Glutamatergic neuron (in vitro differentiated cells): ENCODE measurements at regions not wholly inside any gene's neighbourhood (a gene's known extent, or its start where the extent isn't known, plus 50 kb on each side); places are given as distances from the start of the nearest gene placed in this dataset.

Experiments
- DNase-seq: peaks from one replicate; pipeline ENCODE4 v3.0.0; 2022
- H3K27ac Mint-ChIP-seq: one replicate; pipeline ENCODE4 v1.8.0; 2020; ENCODE audit warnings: mild to moderate bottlenecking, mixed read lengths, inconsistent platforms; ENCODE audit not compliant: unreplicated experiment
- H3K27me3 Mint-ChIP-seq: one replicate; pipeline ENCODE4 v1.8.0; 2020; ENCODE audit warnings: mild to moderate bottlenecking, moderate library complexity, mixed read lengths, inconsistent platforms; ENCODE audit not compliant: unreplicated experiment
- H3K36me3 Mint-ChIP-seq: one replicate; pipeline ENCODE4 v1.8.0; 2020; ENCODE audit warnings: mild to moderate bottlenecking, mixed read lengths, inconsistent platforms; ENCODE audit not compliant: unreplicated experiment
- H3K4me1 Mint-ChIP-seq: one replicate; pipeline ENCODE4 v1.8.0; 2020; ENCODE audit warnings: mild to moderate bottlenecking, low read depth, mixed read lengths, inconsistent platforms; ENCODE audit not compliant: unreplicated experiment
- H3K4me3 Mint-ChIP-seq: one replicate; pipeline ENCODE4 v1.8.0; 2020; ENCODE audit warnings: mild to moderate bottlenecking, mixed read lengths, inconsistent platforms; ENCODE audit not compliant: unreplicated experiment
- H3K9me3 Mint-ChIP-seq: one replicate; pipeline ENCODE4 v1.8.0; 2020; ENCODE audit warnings: mild to moderate bottlenecking, moderate library complexity, mixed read lengths, inconsistent platforms; ENCODE audit not compliant: unreplicated experiment
- TF ChIP-seq, protein P1 (sequence below): fragments of 200-600 bp; sonication (generic); IDR thresholded peaks from one replicate; pipeline ENCODE4 v1.5.0; 2021; ENCODE audit not compliant: partially characterized antibody, unreplicated experiment

GRCh38 chr1:148318123-148318903 is 164.8 kb downstream of the PPIAL4G start:
- Mint-ChIP-seq H3K4me1 (peaks cover 2% of the 10 kb centered on the region), H3K36me3 (peaks cover 9% of the 10 kb centered on the region), H3K27ac (no peak overlapping the region), H3K27me3 (peaks cover 14% of the 10 kb centered on the region), H3K9me3 (peaks cover 4% of the 10 kb centered on the region), H3K4me3 (peak overlapping the region; percentile 85)
- TF ChIP-seq, protein P1, sequence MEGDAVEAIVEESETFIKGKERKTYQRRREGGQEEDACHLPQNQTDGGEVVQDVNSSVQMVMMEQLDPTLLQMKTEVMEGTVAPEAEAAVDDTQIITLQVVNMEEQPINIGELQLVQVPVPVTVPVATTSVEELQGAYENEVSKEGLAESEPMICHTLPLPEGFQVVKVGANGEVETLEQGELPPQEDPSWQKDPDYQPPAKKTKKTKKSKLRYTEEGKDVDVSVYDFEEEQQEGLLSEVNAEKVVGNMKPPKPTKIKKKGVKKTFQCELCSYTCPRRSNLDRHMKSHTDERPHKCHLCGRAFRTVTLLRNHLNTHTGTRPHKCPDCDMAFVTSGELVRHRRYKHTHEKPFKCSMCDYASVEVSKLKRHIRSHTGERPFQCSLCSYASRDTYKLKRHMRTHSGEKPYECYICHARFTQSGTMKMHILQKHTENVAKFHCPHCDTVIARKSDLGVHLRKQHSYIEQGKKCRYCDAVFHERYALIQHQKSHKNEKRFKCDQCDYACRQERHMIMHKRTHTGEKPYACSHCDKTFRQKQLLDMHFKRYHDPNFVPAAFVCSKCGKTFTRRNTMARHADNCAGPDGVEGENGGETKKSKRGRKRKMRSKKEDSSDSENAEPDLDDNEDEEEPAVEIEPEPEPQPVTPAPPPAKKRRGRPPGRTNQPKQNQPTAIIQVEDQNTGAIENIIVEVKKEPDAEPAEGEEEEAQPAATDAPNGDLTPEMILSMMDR: no peak
- DNase-seq: no peak

GRCh38 chr1:148317288-148317985 is 165.4 kb upstream of the NBPF11 start:
- no peak overlapping the region for H3K27ac Mint-ChIP-seq
- peaks cover 16% of the 10 kb centered on the region for H3K27me3 Mint-ChIP-seq
- peaks cover 2% of the 10 kb centered on the region for H3K4me1 Mint-ChIP-seq
- peaks cover 10% of the 10 kb centered on the region for H3K36me3 Mint-ChIP-seq
- TF ChIP-seq, protein P1: no peak
- H3K4me3 Mint-ChIP-seq: peak overlapping the region; percentile 85
- peaks cover 4% of the 10 kb centered on the region for H3K9me3 Mint-ChIP-seq
- no peak for DNase-seq

DNA sequence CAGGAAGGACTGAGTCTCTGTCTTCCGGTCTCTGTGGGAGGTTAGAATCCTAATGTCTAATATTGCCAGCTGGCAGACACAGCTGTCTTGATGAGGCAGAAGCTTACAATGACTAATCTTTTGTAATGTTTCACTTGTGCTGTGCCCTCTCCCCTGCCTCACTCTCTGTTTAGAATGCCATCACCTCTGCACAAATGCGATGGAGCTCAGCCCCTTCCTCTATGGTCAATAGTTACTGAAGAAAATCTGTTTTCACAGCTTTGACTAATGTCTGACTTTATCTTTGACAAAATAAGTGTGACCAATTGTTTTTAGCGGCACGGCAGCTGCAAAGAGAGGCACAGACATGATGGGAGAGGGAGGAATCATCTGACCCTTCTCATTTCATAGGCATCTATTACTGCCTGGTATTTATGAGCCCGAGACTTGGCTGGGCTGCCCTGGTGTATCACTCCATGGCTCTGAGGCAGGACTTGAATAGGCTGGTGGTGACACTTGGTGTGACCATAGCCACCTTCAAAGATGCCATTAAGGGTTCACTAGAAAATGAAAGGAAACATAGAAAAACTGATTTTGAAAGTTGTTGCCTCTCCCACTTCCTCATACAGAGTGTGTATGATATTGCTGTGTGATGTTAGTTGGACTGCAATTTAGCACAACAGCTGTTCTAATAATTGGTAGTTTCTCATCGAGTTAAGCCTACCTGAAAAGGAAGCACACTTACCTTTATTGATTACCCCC is 163.2 kb upstream of the NBPF11 start:
- Mint-ChIP-seq H3K27ac (no peak overlapping the region), H3K27me3 (peaks cover 27% of the 10 kb centered on the region), H3K4me1 (peaks cover 2% of the 10 kb centered on the region), H3K36me3 (peaks cover 30% of the 10 kb centered on the region), H3K4me3 (no peak overlapping the region), H3K9me3 (peaks cover 14% of the 10 kb centered on the region)
- DNase-seq: no peak
- TF ChIP-seq, protein P1: no peak

DNA sequence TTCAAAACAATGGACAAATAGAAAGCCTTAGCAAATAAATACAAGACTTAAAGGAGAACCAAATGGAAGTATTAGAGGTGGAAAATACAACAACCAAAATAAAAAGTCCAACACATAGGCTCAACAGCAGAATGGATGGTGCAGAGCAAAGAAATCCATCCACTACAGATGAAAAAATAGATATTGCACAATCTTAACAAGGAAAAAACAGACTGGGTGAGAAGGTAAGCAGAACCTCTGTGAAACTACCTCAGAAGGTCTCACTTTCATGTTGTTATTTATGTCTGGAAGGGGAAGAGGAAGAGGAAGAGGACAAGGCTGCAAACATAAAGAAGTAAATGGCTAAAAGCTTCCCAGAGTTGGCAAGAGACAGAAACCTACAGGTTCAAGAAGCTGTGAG is 158.7 kb upstream of the NBPF11 start:
- H3K27ac Mint-ChIP-seq: no peak overlapping the region
- peaks cover 1% of the 10 kb centered on the region for H3K4me1 Mint-ChIP-seq
- no peak overlapping the region for H3K4me3 Mint-ChIP-seq
- H3K27me3 Mint-ChIP-seq: peaks cover 24% of the 10 kb centered on the region
- H3K9me3 Mint-ChIP-seq: peaks cover 21% of the 10 kb centered on the region
- H3K36me3 Mint-ChIP-seq: peaks cover 37% of the 10 kb centered on the region
- no peak for DNase-seq
- TF ChIP-seq, protein P1: no peak
